ENCODE measurements at regions not wholly inside any gene's neighbourhood (a gene's known extent, or its start where the extent isn't known, plus 50 kb on each side); places are given as distances from the start of the nearest gene placed in this dataset.

- H3K27me3 Mint-ChIP-seq, result no peaks in the 10 kb centered on the region
- H3K4me3 Mint-ChIP-seq, result no peak overlapping the region
- H3K9me3 Mint-ChIP-seq, result peaks cover 8% of the 10 kb centered on the region
- no peaks in the 10 kb centered on the region for H3K36me3 Mint-ChIP-seq (ENCODE audit: low read depth)
- no peaks in the 10 kb centered on the region for H3K4me1 Mint-ChIP-seq
- DNase-seq, result no peak
- CTCF ChIA-PET, result no interaction called here
- POLR2A ChIA-PET, result no interaction called here
- no peak overlapping the region for H3K27ac Mint-ChIP-seq
These were observed 1056.3 kb upstream of the CNTN5 start for GRCh38 chr11:97964332-97965004.

GRCh38 chr11:97965849-97966646 lies 1054.7 kb upstream of the CNTN5 start:
- Mint-ChIP-seq H3K9me3 (peaks cover 8% of the 10 kb centered on the region), H3K4me3 (no peak overlapping the region), H3K27me3 (no peaks in the 10 kb centered on the region), H3K36me3 (ENCODE audit: low read depth) (no peaks in the 10 kb centered on the region), H3K27ac (no peak overlapping the region), H3K4me1 (no peaks in the 10 kb centered on the region)
- POLR2A ChIA-PET, result no interaction called here
- CTCF ChIA-PET, result no interaction called here
- DNase-seq, result no peak

GRCh38 chr11:97966901-97967300 lies 1053.8 kb upstream of the CNTN5 start:
- ChIA-PET CTCF (no interaction called here), POLR2A (no interaction called here)
- no peak overlapping the region for H3K27ac Mint-ChIP-seq
- H3K9me3 Mint-ChIP-seq, result peaks cover 8% of the 10 kb centered on the region
- DNase-seq, result no peak
- H3K4me3 Mint-ChIP-seq, result no peak overlapping the region
- no peaks in the 10 kb centered on the region for H3K36me3 Mint-ChIP-seq (ENCODE audit: low read depth)
- H3K4me1 Mint-ChIP-seq, result no peaks in the 10 kb centered on the region
- H3K27me3 Mint-ChIP-seq, result no peaks in the 10 kb centered on the region

- Mint-ChIP-seq H3K27ac (no peak overlapping the region), H3K27me3 (no peaks in the 10 kb centered on the region), H3K36me3 (ENCODE audit: low read depth) (no peaks in the 10 kb centered on the region), H3K4me1 (no peaks in the 10 kb centered on the region), H3K4me3 (no peak overlapping the region), H3K9me3 (peaks cover 8% of the 10 kb centered on the region)
- ChIA-PET POLR2A (no interaction called here), CTCF (no interaction called here)
- DNase-seq, result no peak
These were observed 1052.7 kb upstream of the CNTN5 start for GRCh38 chr11:97968071-97968470.

GRCh38 chr11:97972731-97973130 lies 1048.0 kb upstream of the CNTN5 start:
- no peak overlapping the region for H3K27ac Mint-ChIP-seq
- peaks cover 2% of the 10 kb centered on the region for H3K9me3 Mint-ChIP-seq
- POLR2A ChIA-PET, result no interaction called here
- no peaks in the 10 kb centered on the region for H3K4me1 Mint-ChIP-seq
- DNase-seq, result no peak
- H3K4me3 Mint-ChIP-seq, result no peak overlapping the region
- CTCF ChIA-PET, result no interaction called here
- H3K36me3 Mint-ChIP-seq (ENCODE audit: low read depth), result no peaks in the 10 kb centered on the region
- H3K27me3 Mint-ChIP-seq, result no peaks in the 10 kb centered on the region

- Mint-ChIP-seq H3K27me3 (no peaks in the 10 kb centered on the region), H3K36me3 (ENCODE audit: low read depth) (no peaks in the 10 kb centered on the region), H3K9me3 (peaks cover 2% of the 10 kb centered on the region), H3K27ac (no peak overlapping the region), H3K4me1 (no peaks in the 10 kb centered on the region), H3K4me3 (no peak overlapping the region)
- POLR2A ChIA-PET, result no interaction called here
- no peak for DNase-seq
- CTCF ChIA-PET, result no interaction called here
These were observed 1047.3 kb upstream of the CNTN5 start for GRCh38 chr11:97973352-97973857.

GRCh38 chr11:97974798-97975498 lies 1045.8 kb upstream of the CNTN5 start:
- Mint-ChIP-seq H3K9me3 (peaks cover 4% of the 10 kb centered on the region), H3K27me3 (no peaks in the 10 kb centered on the region), H3K36me3 (ENCODE audit: low read depth) (no peaks in the 10 kb centered on the region), H3K4me3 (no peak overlapping the region), H3K4me1 (no peaks in the 10 kb centered on the region), H3K27ac (no peak overlapping the region)
- DNase-seq, result no peak
- POLR2A ChIA-PET, result no interaction called here
- CTCF ChIA-PET, result no interaction called here

GRCh38 chr11:97977726-97978125 lies 1043.0 kb upstream of the CNTN5 start:
- CTCF ChIA-PET, result no interaction called here
- peaks cover 9% of the 10 kb centered on the region for H3K9me3 Mint-ChIP-seq

GRCh38 chr11:97979741-97980140 lies 1041.0 kb upstream of the CNTN5 start:
- Mint-ChIP-seq H3K27me3 (no peaks in the 10 kb centered on the region), H3K4me1 (no peaks in the 10 kb centered on the region), H3K4me3 (no peak overlapping the region), H3K9me3 (peaks cover 12% of the 10 kb centered on the region), H3K36me3 (ENCODE audit: low read depth) (no peaks in the 10 kb centered on the region), H3K27ac (no peak overlapping the region)
- CTCF ChIA-PET, result no interaction called here
- POLR2A ChIA-PET, result no interaction called here
- no peak for DNase-seq

More at GRCh38 chr11:97977726-97978125, 1043.0 kb upstream of the CNTN5 start:
- H3K36me3 Mint-ChIP-seq (ENCODE audit: low read depth), result no peaks in the 10 kb centered on the region
- no peak overlapping the region for H3K27ac Mint-ChIP-seq
- H3K27me3 Mint-ChIP-seq, result no peaks in the 10 kb centered on the region
- POLR2A ChIA-PET, result no interaction called here
- H3K4me3 Mint-ChIP-seq, result no peak overlapping the region
- H3K4me1 Mint-ChIP-seq, result no peaks in the 10 kb centered on the region
- DNase-seq, result no peak

- no peak for DNase-seq
- Mint-ChIP-seq H3K4me3 (no peak overlapping the region), H3K27ac (no peak overlapping the region), H3K9me3 (peaks cover 16% of the 10 kb centered on the region), H3K27me3 (no peaks in the 10 kb centered on the region), H3K4me1 (no peaks in the 10 kb centered on the region), H3K36me3 (ENCODE audit: low read depth) (no peaks in the 10 kb centered on the region)
- ChIA-PET CTCF (no interaction called here), POLR2A (no interaction called here)
These were observed 1038.2 kb upstream of the CNTN5 start for GRCh38 chr11:97982512-97982911.

GRCh38 chr11:97989121-97989520 lies 1031.6 kb upstream of the CNTN5 start:
- DNase-seq, result no peak
- no peak overlapping the region for H3K27ac Mint-ChIP-seq
- H3K4me3 Mint-ChIP-seq, result no peak overlapping the region
- POLR2A ChIA-PET, result no interaction called here
- peaks cover 16% of the 10 kb centered on the region for H3K9me3 Mint-ChIP-seq
- H3K27me3 Mint-ChIP-seq, result no peaks in the 10 kb centered on the region
- H3K36me3 Mint-ChIP-seq (ENCODE audit: low read depth), result no peaks in the 10 kb centered on the region
- H3K4me1 Mint-ChIP-seq, result no peaks in the 10 kb centered on the region
- CTCF ChIA-PET, result no interaction called here

GRCh38 chr11:97990162-97990920 lies 1030.4 kb upstream of the CNTN5 start:
- CTCF ChIA-PET, result no interaction called here
- Mint-ChIP-seq H3K36me3 (ENCODE audit: low read depth) (no peaks in the 10 kb centered on the region), H3K4me1 (no peaks in the 10 kb centered on the region), H3K27ac (no peak overlapping the region), H3K9me3 (peaks cover 16% of the 10 kb centered on the region), H3K4me3 (no peak overlapping the region), H3K27me3 (no peaks in the 10 kb centered on the region)
- POLR2A ChIA-PET, result no interaction called here
- DNase-seq, result no peak

GRCh38 chr11:97993562-97993961 lies 1027.2 kb upstream of the CNTN5 start:
- Mint-ChIP-seq H3K9me3 (peaks cover 14% of the 10 kb centered on the region), H3K36me3 (ENCODE audit: low read depth) (no peaks in the 10 kb centered on the region), H3K27ac (no peak overlapping the region), H3K27me3 (no peaks in the 10 kb centered on the region), H3K4me1 (no peaks in the 10 kb centered on the region), H3K4me3 (no peak overlapping the region)
- DNase-seq, result no peak
- ChIA-PET CTCF (no interaction called here), POLR2A (no interaction called here)

Measured in activated CD4-positive, alpha-beta memory T cell treated with anti-CD3 and anti-CD28 coated beads, Interleukin-2, amount 10 ng/mL, durations not matched to agents 7 days and 5 days (primary cell).